HepG2 (cell line): ENCODE measurements at regions not wholly inside any gene's neighbourhood (a gene's known extent, or its start where the extent isn't known, plus 50 kb on each side); places are given as distances from the start of the nearest gene placed in this dataset.

Experiments used
- GLI4 ChIP-seq: sonication (generic); formaldehyde crosslinking; IDR thresholded peaks from 2 replicates; pipeline ENCODE4 v1.5.1; 2020; ENCODE audit warnings: missing genetic modification reagents, mild to moderate bottlenecking, moderate library complexity, borderline replicate concordance
- ZBTB37 ChIP-seq: sonication (generic); formaldehyde crosslinking; IDR thresholded peaks from 2 replicates; pipeline ENCODE4 v1.4.0; 2020; ENCODE audit warnings: mild to moderate bottlenecking, missing genetic modification reagents
- ZNF326 ChIP-seq: sonication (generic); formaldehyde crosslinking; IDR thresholded peaks from 2 replicates; pipeline ENCODE4 v1.4.0; 2020; ENCODE audit warnings: missing genetic modification reagents, borderline replicate concordance
- ZNF644 ChIP-seq: IDR thresholded peaks from 2 replicates; pipeline ENCODE4 v1.6.1; 2016; ENCODE audit warnings: low read depth
- TF ChIP-seq, protein P1 (sequence below): sonication (generic); formaldehyde crosslinking; IDR thresholded peaks from 2 replicates; pipeline ENCODE4 v1.5.0; 2020; ENCODE audit warnings: mild to moderate bottlenecking, missing genetic modification reagents, borderline replicate concordance

- TF ChIP-seq GLI4 (CRISPR knock-in tag), result no peak
- no peak for TF ChIP-seq ZBTB37 (CRISPR knock-in tag)
- TF ChIP-seq, protein P1, sequence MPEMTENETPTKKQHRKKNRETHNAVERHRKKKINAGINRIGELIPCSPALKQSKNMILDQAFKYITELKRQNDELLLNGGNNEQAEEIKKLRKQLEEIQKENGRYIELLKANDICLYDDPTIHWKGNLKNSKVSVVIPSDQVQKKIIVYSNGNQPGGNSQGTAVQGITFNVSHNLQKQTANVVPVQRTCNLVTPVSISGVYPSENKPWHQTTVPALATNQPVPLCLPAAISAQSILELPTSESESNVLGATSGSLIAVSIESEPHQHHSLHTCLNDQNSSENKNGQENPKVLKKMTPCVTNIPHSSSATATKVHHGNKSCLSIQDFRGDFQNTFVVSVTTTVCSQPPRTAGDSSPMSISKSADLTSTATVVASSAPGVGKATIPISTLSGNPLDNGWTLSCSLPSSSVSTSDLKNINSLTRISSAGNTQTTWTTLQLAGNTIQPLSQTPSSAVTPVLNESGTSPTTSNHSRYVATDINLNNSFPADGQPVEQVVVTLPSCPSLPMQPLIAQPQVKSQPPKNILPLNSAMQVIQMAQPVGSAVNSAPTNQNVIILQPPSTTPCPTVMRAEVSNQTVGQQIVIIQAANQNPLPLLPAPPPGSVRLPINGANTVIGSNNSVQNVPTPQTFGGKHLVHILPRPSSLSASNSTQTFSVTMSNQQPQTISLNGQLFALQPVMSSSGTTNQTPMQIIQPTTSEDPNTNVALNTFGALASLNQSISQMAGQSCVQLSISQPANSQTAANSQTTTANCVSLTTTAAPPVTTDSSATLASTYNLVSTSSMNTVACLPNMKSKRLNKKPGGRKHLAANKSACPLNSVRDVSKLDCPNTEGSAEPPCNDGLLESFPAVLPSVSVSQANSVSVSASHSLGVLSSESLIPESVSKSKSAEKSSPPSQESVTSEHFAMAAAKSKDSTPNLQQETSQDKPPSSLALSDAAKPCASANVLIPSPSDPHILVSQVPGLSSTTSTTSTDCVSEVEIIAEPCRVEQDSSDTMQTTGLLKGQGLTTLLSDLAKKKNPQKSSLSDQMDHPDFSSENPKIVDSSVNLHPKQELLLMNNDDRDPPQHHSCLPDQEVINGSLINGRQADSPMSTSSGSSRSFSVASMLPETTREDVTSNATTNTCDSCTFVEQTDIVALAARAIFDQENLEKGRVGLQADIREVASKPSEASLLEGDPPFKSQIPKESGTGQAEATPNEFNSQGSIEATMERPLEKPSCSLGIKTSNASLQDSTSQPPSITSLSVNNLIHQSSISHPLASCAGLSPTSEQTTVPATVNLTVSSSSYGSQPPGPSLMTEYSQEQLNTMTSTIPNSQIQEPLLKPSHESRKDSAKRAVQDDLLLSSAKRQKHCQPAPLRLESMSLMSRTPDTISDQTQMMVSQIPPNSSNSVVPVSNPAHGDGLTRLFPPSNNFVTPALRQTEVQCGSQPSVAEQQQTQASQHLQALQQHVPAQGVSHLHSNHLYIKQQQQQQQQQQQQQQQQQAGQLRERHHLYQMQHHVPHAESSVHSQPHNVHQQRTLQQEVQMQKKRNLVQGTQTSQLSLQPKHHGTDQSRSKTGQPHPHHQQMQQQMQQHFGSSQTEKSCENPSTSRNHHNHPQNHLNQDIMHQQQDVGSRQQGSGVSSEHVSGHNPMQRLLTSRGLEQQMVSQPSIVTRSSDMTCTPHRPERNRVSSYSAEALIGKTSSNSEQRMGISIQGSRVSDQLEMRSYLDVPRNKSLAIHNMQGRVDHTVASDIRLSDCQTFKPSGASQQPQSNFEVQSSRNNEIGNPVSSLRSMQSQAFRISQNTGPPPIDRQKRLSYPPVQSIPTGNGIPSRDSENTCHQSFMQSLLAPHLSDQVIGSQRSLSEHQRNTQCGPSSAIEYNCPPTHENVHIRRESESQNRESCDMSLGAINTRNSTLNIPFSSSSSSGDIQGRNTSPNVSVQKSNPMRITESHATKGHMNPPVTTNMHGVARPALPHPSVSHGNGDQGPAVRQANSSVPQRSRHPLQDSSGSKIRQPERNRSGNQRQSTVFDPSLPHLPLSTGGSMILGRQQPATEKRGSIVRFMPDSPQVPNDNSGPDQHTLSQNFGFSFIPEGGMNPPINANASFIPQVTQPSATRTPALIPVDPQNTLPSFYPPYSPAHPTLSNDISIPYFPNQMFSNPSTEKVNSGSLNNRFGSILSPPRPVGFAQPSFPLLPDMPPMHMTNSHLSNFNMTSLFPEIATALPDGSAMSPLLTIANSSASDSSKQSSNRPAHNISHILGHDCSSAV, result no peak
- no peak for TF ChIP-seq ZNF326 (CRISPR knock-in tag)
- no peak for TF ChIP-seq ZNF644
These were observed 1640.5 kb upstream of the CDH9 start (continued) for GRCh38 chr5:28678899-28679298.
